HCT116 (cell line): ENCODE measurements at regions not wholly inside any gene's neighbourhood (a gene's known extent, or its start where the extent isn't known, plus 50 kb on each side); places are given as distances from the start of the nearest gene placed in this dataset.
"Not testable (repeated sequence)": the region's sequence is repeated elsewhere in the genome, so short reads cannot be mapped to it uniquely, and the experiment has no call there.

Experiments used
- ATAC-seq: fragments of 200-7000 bp; cut with Tn5 transposase; 2 replicates; pipeline ENCODE4 v1.9.1; 2020; ENCODE audit warnings: mild to moderate bottlenecking, moderate library complexity
- BruUV-seq: library from RNA; stranded (reverse); fragments of 400-500 nt; replicated peaks from 2 replicates; lab custom pipeline; 2021; lab: Mats Ljungman, UMichigan
- CTCF ChIA-PET: fragments of 300-600 bp; sonication (Branson Sonifier 250); formaldehyde crosslinking; loops from one replicate; lab custom pipeline; 2021; ENCODE audit warnings: antibody characterized with exemption; lab: Charles Lee
- POLR2A ChIA-PET: fragments of 300-600, 350-600 bp; sonication (Branson Sonifier 250); formaldehyde crosslinking; loops from one replicate; lab custom pipeline; 2021; ENCODE audit warnings: antibody characterized with exemption; lab: Charles Lee
- RAD21 ChIA-PET, 2 experiments: fragments of 300-600 bp; sonication (Branson Sonifier 250); formaldehyde crosslinking; loops; one replicate each; lab custom pipeline; 2023; ENCODE audit warnings: low total read pairs in 2 of 2; ENCODE audit not compliant: uncharacterized antibody in 2 of 2, unreplicated experiment in 2 of 2, low non-redundant PET in 1 of 2; lab: Charles Lee
- DNase-seq: peaks from one replicate; pipeline ENCODE4 v3.0.0-alpha.2; 2010; ENCODE audit warnings: low read depth, low spot score
- H2AFZ ChIP-seq: fragments of 200-600 bp; shearing (Covaris generic), sonication (generic); 2 replicates; pipeline ENCODE4 v1.6.1; 2017; ENCODE audit warnings: low read depth, mixed run types, mixed read lengths, antibody characterized with exemption, low read length; ENCODE audit not compliant: poor library complexity, severe bottlenecking
- H3K27ac ChIP-seq: 2 replicates; pipeline ENCODE4 v1.5.1; 2012; ENCODE audit warnings: low read depth, low read length
- H3K27me3 ChIP-seq: fragments of 200-600 bp; sonication (generic); 2 replicates; pipeline ENCODE4 v1.6.1; 2016; ENCODE audit warnings: mixed run types, low read length, mixed read lengths; ENCODE audit not compliant: insufficient read depth
- H3K36me3 ChIP-seq, 2 experiments: fragments of 200-500 bp in 1 of 2; fragments of 200-600 bp in 1 of 2; sonication (Bioruptor generic) in 1 of 2; sonication (generic) in 1 of 2; 2 replicates each; pipeline versions ENCODE4 v1.5.1 to v1.6.1; 2014 to 2016; ENCODE audit warnings: low read length in 2 of 2, inconsistent platforms in 1 of 2, mixed read lengths in 1 of 2, mixed run types in 1 of 2; ENCODE audit not compliant: insufficient read depth in 2 of 2, control insufficient read depth in 1 of 2
- H3K4me1 ChIP-seq, 2 experiments: fragments of 200-600 bp in 1 of 2; sonication (generic) in 1 of 2; 2 replicates each; pipeline versions ENCODE4 v1.5.1 to v1.6.1; 2012 to 2017; ENCODE audit warnings: low read length in 2 of 2, inconsistent platforms in 1 of 2, mild to moderate bottlenecking in 1 of 2, mixed read lengths in 1 of 2, mixed run types in 1 of 2, moderate library complexity in 1 of 2; ENCODE audit not compliant: insufficient read depth in 2 of 2, control insufficient read depth in 1 of 2
- H3K4me2 ChIP-seq: fragments of 200-600 bp; sonication (generic); 2 replicates; pipeline ENCODE4 v1.6.1; 2017; ENCODE audit warnings: mixed run types, low read length, mixed read lengths
- H3K4me3 ChIP-seq, 2 experiments: fragments of 200-600 bp in 1 of 2; sonication (generic) in 1 of 2; replicated peaks in 1 of 2; 2 replicates each; pipeline ENCODE4 v1.5.1; 2011 to 2016; ENCODE audit warnings: low read length in 2 of 2, control low read depth in 1 of 2, low read depth in 1 of 2, mild to moderate bottlenecking in 1 of 2, mixed read lengths in 1 of 2, mixed run types in 1 of 2
- H3K79me2 ChIP-seq: fragments of 200-600 bp; sonication (generic); 2 replicates; pipeline ENCODE4 v1.6.1; 2017; ENCODE audit warnings: mild to moderate bottlenecking, mixed run types, low read length, moderate library complexity, mixed read lengths; ENCODE audit not compliant: insufficient read depth
- H3K9ac ChIP-seq: fragments of 200-600 bp; sonication (generic); 2 replicates; pipeline ENCODE4 v1.6.1; 2016; ENCODE audit warnings: low read length, mixed read lengths
- H3K9me2 ChIP-seq: fragments of 200-600 bp; sonication (generic), shearing (Covaris generic); 2 replicates; pipeline ENCODE4 v1.6.1; 2017; ENCODE audit warnings: mixed run types, mild to moderate bottlenecking, moderate library complexity; ENCODE audit not compliant: insufficient read depth
- H3K9me3 ChIP-seq, 2 experiments: fragments of 200-500 bp in 1 of 2; fragments of 200-600 bp in 1 of 2; sonication (Bioruptor generic) in 1 of 2; sonication (generic) in 1 of 2; 2 replicates each; pipeline ENCODE4 v1.6.1; 2014 to 2017; ENCODE audit warnings: low read length in 2 of 2, mixed read lengths in 2 of 2, inconsistent platforms in 1 of 2, low read depth in 1 of 2, mild to moderate bottlenecking in 1 of 2, mixed run types in 1 of 2, moderate library complexity in 1 of 2; ENCODE audit not compliant: control insufficient read depth in 1 of 2, insufficient read depth in 1 of 2
- H4K20me1 ChIP-seq: fragments of 200-600 bp; sonication (generic), shearing (Covaris generic); 2 replicates; pipeline ENCODE4 v1.6.1; 2017; ENCODE audit warnings: mixed run types, mild to moderate bottlenecking, moderate library complexity; ENCODE audit not compliant: insufficient read depth
- ATF3 ChIP-seq: IDR thresholded peaks from 2 replicates; pipeline ENCODE4 v1.6.1; 2012
- CEBPB ChIP-seq: IDR thresholded peaks from 2 replicates; pipeline ENCODE4 v1.6.1; 2012; ENCODE audit warnings: low read depth
- ELF1 ChIP-seq: IDR thresholded peaks from 2 replicates; pipeline ENCODE4 v1.6.1; 2012; ENCODE audit warnings: low read depth, borderline replicate concordance
- EZH2 ChIP-seq: fragments of 200-600 bp; sonication (generic); IDR thresholded peaks from 2 replicates; pipeline ENCODE4 v1.6.1; 2017; ENCODE audit warnings: antibody characterized with exemption, mixed run types
- RAD21 ChIP-seq: IDR thresholded peaks from 2 replicates; pipeline ENCODE4 v1.6.1; 2012; ENCODE audit warnings: low read depth, mild to moderate bottlenecking
- SRF ChIP-seq: IDR thresholded peaks from 2 replicates; pipeline ENCODE4 v1.6.1; 2012; ENCODE audit warnings: low read depth
- ZBTB33 ChIP-seq: IDR thresholded peaks from 2 replicates; pipeline ENCODE4 v1.6.1; 2011; ENCODE audit warnings: mild to moderate bottlenecking, low read length, moderate library complexity; ENCODE audit not compliant: insufficient replicate concordance; ENCODE audit errors: extremely low read depth
- ZFX ChIP-seq: fragments of 450-650 bp; IDR thresholded peaks from 2 replicates; pipeline ENCODE4 v1.6.1; 2017
- intact Hi-C: fragments of 100-400 bp; cut with micrococcal nuclease; formaldehyde crosslinking; loops from 2 replicates; pipeline ENCODE4 v1.10.0; 2022

GRCh38 chr9:24881361-24881760, 335.7 kb upstream of the IZUMO3 start:
- H3K9me2 ChIP-seq: no peaks in the 10 kb centered on the region
- POLR2A ChIA-PET: no interaction called here
- no peak overlapping the region for H2AFZ ChIP-seq
- TF ChIP-seq SRF (no peak), RAD21 (no peak)
- H3K4me1 ChIP-seq: no peaks in the 10 kb centered on the region
- intact Hi-C loops: no loop called here
- no peak for ATAC-seq
- DNase-seq: no peak
- H3K4me3 ChIP-seq: no peak overlapping the region
- no peak overlapping the region for H3K27ac ChIP-seq
- RAD21 ChIA-PET: no interaction called here
- H4K20me1 ChIP-seq: no peaks in the 10 kb centered on the region
- H3K79me2 ChIP-seq: no peaks in the 10 kb centered on the region
- H3K27me3 ChIP-seq: no peaks in the 10 kb centered on the region
- no TSS peak for BruUV-seq
- H3K36me3 ChIP-seq: no peaks in the 10 kb centered on the region
- no peak overlapping the region for H3K9ac ChIP-seq
- H3K4me2 ChIP-seq: no peak overlapping the region
- CTCF ChIA-PET: no interaction called here
- peaks cover 10 to 17% of the 10 kb centered on the region in 2 experiments; a peak in 3 of 4 replicates for H3K9me3 ChIP-seq

GRCh38 chr9:24879591-24879990, 333.9 kb upstream of the IZUMO3 start:
- ChIA-PET POLR2A (no interaction called here), CTCF (no interaction called here), RAD21 (no interaction called here)
- ATAC-seq: no peak
- H4K20me1 ChIP-seq: no peaks in the 10 kb centered on the region
- no peak overlapping the region for H3K9ac ChIP-seq
- no peaks in the 10 kb centered on the region for H3K36me3 ChIP-seq
- DNase-seq: no peak
- H3K4me2 ChIP-seq: no peak overlapping the region
- no peaks in the 10 kb centered on the region for H3K79me2 ChIP-seq
- H3K9me2 ChIP-seq: no peaks in the 10 kb centered on the region
- H3K9me3 ChIP-seq: peaks cover 19 to 20% of the 10 kb centered on the region in 2 experiments; a peak in 3 of 4 replicates
- H2AFZ ChIP-seq: no peak overlapping the region
- intact Hi-C loops: no loop called here
- no peaks in the 10 kb centered on the region for H3K4me1 ChIP-seq
- no peak for TF ChIP-seq ZFX
- no peak for TF ChIP-seq ATF3
- no peak for TF ChIP-seq ZBTB33
- no peak for TF ChIP-seq SRF
- no peak for TF ChIP-seq CEBPB
- TF ChIP-seq EZH2: no peak
- TF ChIP-seq ELF1: no peak
- TF ChIP-seq RAD21: no peak
- no peak overlapping the region for H3K27ac ChIP-seq
- no TSS peak for BruUV-seq
- H3K4me3 ChIP-seq: no peak overlapping the region
- H3K27me3 ChIP-seq: no peaks in the 10 kb centered on the region

- H3K27ac ChIP-seq, H4K20me1 ChIP-seq, H3K27me3 ChIP-seq, H3K36me3 ChIP-seq, H3K9me2 ChIP-seq, ATAC-seq, RAD21 ChIA-PET, POLR2A ChIA-PET, H3K4me1 ChIP-seq, H3K4me3 ChIP-seq, intact Hi-C loops, H3K79me2 ChIP-seq, H2AFZ ChIP-seq, H3K9ac ChIP-seq, BruUV-seq, H3K4me2 ChIP-seq, DNase-seq, CTCF ChIA-PET: not testable (repeated sequence)
- peaks cover 9 to 24% of the 10 kb centered on the region in 2 experiments; a peak in 2 of 4 replicates for H3K9me3 ChIP-seq
Measured at GRCh38 chr9:24856601-24857000, 310.9 kb upstream of the IZUMO3 start.
